ENCODE measurements at regions not wholly inside any gene's neighbourhood (a gene's known extent, or its start where the extent isn't known, plus 50 kb on each side); places are given as distances from the start of the nearest gene placed in this dataset.

DNA sequence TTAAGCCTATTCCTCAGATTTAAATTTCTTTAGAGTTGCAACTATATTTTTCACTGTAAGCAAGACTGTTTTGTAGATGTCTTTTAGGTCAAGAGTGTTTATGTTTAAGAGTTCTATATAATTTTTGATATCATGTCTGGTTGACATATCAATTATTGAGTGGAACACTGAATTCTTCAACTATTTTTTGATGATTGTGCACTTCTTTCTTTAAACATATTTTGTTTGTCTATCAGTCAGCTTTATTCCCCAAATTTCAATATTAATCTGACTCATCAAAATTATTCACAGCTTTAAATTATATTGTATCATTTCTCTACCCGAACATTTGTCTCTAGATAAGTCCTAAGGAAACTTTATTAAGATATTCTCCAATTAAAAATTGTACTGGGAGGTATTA lies 933.6 kb upstream of the ROBO1 start (continued):
- TF ChIP-seq, protein P1, sequence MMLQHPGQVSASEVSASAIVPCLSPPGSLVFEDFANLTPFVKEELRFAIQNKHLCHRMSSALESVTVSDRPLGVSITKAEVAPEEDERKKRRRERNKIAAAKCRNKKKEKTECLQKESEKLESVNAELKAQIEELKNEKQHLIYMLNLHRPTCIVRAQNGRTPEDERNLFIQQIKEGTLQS (IDR thresholded peaks at IDR 0.05), result no peak
- TF ChIP-seq, protein P1 (CRISPR knock-in tag; conservative IDR thresholded peaks at IDR 0.05), result no peak
- TF ChIP-seq RBFOX2 (IDR thresholded peaks at IDR 0.05; ENCODE audit: low read depth, low read length), result no peak
- no peak for TF ChIP-seq SMC3 (conservative IDR thresholded peaks at IDR 0.05; ENCODE audit: insufficient read depth, low read depth, low read length)
- peak; percentile 80 for TF ChIP-seq ZNF316 (IDR thresholded peaks at IDR 0.05)
- TF ChIP-seq, protein P2, sequence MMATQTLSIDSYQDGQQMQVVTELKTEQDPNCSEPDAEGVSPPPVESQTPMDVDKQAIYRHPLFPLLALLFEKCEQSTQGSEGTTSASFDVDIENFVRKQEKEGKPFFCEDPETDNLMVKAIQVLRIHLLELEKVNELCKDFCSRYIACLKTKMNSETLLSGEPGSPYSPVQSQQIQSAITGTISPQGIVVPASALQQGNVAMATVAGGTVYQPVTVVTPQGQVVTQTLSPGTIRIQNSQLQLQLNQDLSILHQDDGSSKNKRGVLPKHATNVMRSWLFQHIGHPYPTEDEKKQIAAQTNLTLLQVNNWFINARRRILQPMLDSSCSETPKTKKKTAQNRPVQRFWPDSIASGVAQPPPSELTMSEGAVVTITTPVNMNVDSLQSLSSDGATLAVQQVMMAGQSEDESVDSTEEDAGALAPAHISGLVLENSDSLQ (IDR thresholded peaks at IDR 0.05), result no peak
- TF ChIP-seq, protein P3, sequence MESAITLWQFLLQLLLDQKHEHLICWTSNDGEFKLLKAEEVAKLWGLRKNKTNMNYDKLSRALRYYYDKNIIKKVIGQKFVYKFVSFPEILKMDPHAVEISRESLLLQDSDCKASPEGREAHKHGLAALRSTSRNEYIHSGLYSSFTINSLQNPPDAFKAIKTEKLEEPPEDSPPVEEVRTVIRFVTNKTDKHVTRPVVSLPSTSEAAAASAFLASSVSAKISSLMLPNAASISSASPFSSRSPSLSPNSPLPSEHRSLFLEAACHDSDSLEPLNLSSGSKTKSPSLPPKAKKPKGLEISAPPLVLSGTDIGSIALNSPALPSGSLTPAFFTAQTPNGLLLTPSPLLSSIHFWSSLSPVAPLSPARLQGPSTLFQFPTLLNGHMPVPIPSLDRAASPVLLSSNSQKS (CRISPR knock-in tag; IDR thresholded peaks at IDR 0.05), result no peak
- no peak for TF ChIP-seq ILK (tag; IDR thresholded peaks at IDR 0.05; ENCODE audit: borderline replicate concordance, low read depth)
- no peak for TF ChIP-seq GABPB2 (CRISPR knock-in tag; conservative IDR thresholded peaks at IDR 0.05)
- TF ChIP-seq KLF1 (tag; IDR thresholded peaks at IDR 0.05), result no peak
- peak; percentile 21; the same call in 1 of the 2 replicates for TF ChIP-seq MAFG (tag; conservative IDR thresholded peaks at IDR 0.05)
- TF ChIP-seq DACH1 (IDR thresholded peaks at IDR 0.05; ENCODE audit: partially characterized antibody), result no peak
- peak; percentile 53 for TF ChIP-seq C11orf30 (IDR thresholded peaks at IDR 0.05; ENCODE audit: low read depth)
- TF ChIP-seq, protein P4, sequence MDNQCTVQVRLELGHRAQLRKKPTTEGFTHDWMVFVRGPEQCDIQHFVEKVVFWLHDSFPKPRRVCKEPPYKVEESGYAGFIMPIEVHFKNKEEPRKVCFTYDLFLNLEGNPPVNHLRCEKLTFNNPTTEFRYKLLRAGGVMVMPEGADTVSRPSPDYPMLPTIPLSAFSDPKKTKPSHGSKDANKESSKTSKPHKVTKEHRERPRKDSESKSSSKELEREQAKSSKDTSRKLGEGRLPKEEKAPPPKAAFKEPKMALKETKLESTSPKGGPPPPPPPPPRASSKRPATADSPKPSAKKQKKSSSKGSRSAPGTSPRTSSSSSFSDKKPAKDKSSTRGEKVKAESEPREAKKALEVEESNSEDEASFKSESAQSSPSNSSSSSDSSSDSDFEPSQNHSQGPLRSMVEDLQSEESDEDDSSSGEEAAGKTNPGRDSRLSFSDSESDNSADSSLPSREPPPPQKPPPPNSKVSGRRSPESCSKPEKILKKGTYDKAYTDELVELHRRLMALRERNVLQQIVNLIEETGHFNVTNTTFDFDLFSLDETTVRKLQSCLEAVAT (IDR thresholded peaks at IDR 0.05), result no peak
- TF ChIP-seq GTF2F1 (IDR thresholded peaks at IDR 0.05; ENCODE audit: low read depth, low read length), result no peak

All from K562 (cell line).